Breast epithelium (tissue), 4 donors: ENCODE measurements at regions not wholly inside any gene's neighbourhood (a gene's known extent, or its start where the extent isn't known, plus 50 kb on each side); places are given as distances from the start of the nearest gene placed in this dataset.

ENCODE experiments used
- DNase-seq, 2 donors: peaks; one replicate each; pipeline ENCODE4 v3.0.0-alpha.2; 2019; ENCODE audit warnings: low spot score in 2 of 2
- H3K27ac ChIP-seq, 2 donors: fragments of 200-600 bp; sonication (generic) in 1 of 2; one replicate each; pipeline ENCODE4 v1.5.1; 2016 to 2019; ENCODE audit warnings: mild to moderate bottlenecking in 1 of 2
- H3K27me3 ChIP-seq, 2 donors: fragments of 200-600 bp; sonication (generic) in 1 of 2; one replicate each; pipeline versions ENCODE4 v1.5.1 to v1.6.0; 2017 to 2019; ENCODE audit warnings: control low read depth in 1 of 2, mild to moderate bottlenecking in 1 of 2
- H3K36me3 ChIP-seq: fragments of 200-600 bp; one replicate; pipeline ENCODE4 v1.5.1; 2019
- H3K4me1 ChIP-seq, 2 donors: fragments of 200-600 bp; sonication (generic); one replicate each; pipeline ENCODE4 v1.5.1; 2016 to 2019; ENCODE audit warnings: control low read depth in 1 of 2
- H3K4me3 ChIP-seq, 3 donors: fragments of 200-600 bp; sonication (generic); 1 replicate in 2 of 3; 2 replicates in 1 of 3; pipeline ENCODE4 v1.5.1; 2016 to 2019; ENCODE audit warnings: mild to moderate bottlenecking in 3 of 3, moderate library complexity in 2 of 3
- H3K9me3 ChIP-seq, 2 donors: fragments of 200-600 bp; sonication (generic) in 1 of 2; one replicate each; pipeline ENCODE4 v1.5.1; 2016 to 2019; ENCODE audit warnings: control low read depth in 1 of 2
- CTCF ChIP-seq, 3 donors: fragments of 450-650 bp; IDR thresholded peaks; one replicate each; pipeline ENCODE4 v1.5.1; 2016 to 2017; ENCODE audit warnings: antibody characterized with exemption in 3 of 3, mild to moderate bottlenecking in 3 of 3, moderate library complexity in 3 of 3
- POLR2A ChIP-seq: fragments of 450-650 bp; IDR thresholded peaks from one replicate; pipeline ENCODE4 v1.6.1; 2016; ENCODE audit warnings: antibody characterized with exemption, mild to moderate bottlenecking, moderate library complexity
- POLR2AphosphoS5 ChIP-seq, 3 donors: sonication (generic); formaldehyde crosslinking; IDR thresholded peaks; one replicate each; pipeline ENCODE4 v1.6.1; 2017; ENCODE audit warnings: antibody characterized with exemption in 3 of 3
- intact Hi-C: fragments of 100-400 bp; cut with DNase I; formaldehyde crosslinking; loops from one replicate; pipeline ENCODE4 v1.15.1; 2023; ENCODE audit warnings: low total_unique reads

DNA sequence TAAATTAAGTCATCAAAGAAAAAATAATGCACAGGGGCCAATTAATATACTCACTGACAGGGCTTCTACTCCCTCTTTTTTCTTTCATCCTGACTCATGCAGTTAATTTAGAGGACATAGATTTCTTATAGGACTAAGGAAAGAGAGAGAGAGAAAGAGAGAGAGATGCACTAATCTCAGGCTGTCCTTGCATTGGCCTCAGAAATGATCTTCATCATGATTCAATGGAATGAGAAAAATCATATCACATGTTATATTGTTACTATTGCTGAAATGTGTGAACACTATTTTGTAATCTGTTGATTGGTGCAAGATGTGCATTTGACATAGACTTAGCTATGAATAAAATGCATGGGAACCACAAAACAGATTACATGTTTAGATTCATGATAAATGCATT, 608.3 kb upstream of the NUDT12 start:
- H3K36me3 ChIP-seq, result no peaks in the 10 kb centered on the region
- no peaks in the 10 kb centered on the region for H3K27me3 ChIP-seq
- no peak for TF ChIP-seq CTCF (IDR thresholded peaks at IDR 0.05)
- no peak for TF ChIP-seq POLR2A
- TF ChIP-seq POLR2AphosphoS5 (IDR thresholded peaks at IDR 0.05), result no peak
- no peak overlapping the region for H3K27ac ChIP-seq
- H3K4me1 ChIP-seq, result no peaks in the 10 kb centered on the region
- intact Hi-C loops, result no loop called here
- DNase-seq, result no peak
- no peak overlapping the region for H3K4me3 ChIP-seq
- no peaks in the 10 kb centered on the region for H3K9me3 ChIP-seq

GRCh38 chr5:104146652-104147051, 584.1 kb upstream of the NUDT12 start:
- no peak overlapping the region for H3K27ac ChIP-seq
- no peaks in the 10 kb centered on the region for H3K27me3 ChIP-seq
- intact Hi-C loops, result no loop called here
- DNase-seq, result no peak
- H3K36me3 ChIP-seq, result no peaks in the 10 kb centered on the region
- H3K9me3 ChIP-seq, result no peaks in the 10 kb centered on the region
- TF ChIP-seq CTCF (IDR thresholded peaks at IDR 0.05), result no peak
- no peak for TF ChIP-seq POLR2A
- no peak for TF ChIP-seq POLR2AphosphoS5 (IDR thresholded peaks at IDR 0.05)
- H3K4me1 ChIP-seq, result no peaks in the 10 kb centered on the region
- H3K4me3 ChIP-seq, result no peak overlapping the region

DNA sequence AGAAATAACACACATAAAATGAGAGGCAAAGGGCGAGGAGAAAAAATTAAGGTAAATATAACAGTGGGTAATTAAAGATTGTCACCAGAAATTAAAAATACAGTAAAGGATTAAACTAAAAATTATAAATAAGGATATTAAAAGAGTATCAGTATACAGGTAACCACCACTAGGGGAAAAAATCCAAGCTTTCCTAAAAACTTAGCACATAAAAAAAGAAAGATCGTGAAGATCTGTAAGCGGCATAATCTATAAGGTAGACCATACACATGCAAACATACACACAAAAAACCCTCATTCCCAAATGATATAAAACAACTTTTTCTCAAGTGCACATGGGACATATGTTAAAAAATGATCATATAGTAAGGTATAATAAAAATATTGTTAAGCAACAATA, 577.3 kb upstream of the NUDT12 start:
- Histone ChIP-seq H3K9me3 (no peaks in the 10 kb centered on the region), H3K4me1 (no peaks in the 10 kb centered on the region), H3K4me3 (no peak overlapping the region), H3K27me3 (no peaks in the 10 kb centered on the region), H3K36me3 (no peaks in the 10 kb centered on the region), H3K27ac (no peak overlapping the region)
- no peak for TF ChIP-seq CTCF (IDR thresholded peaks at IDR 0.05)
- TF ChIP-seq POLR2AphosphoS5 (IDR thresholded peaks at IDR 0.05), result no peak
- no peak for TF ChIP-seq POLR2A
- intact Hi-C loops, result no loop called here
- no peak for DNase-seq

DNA sequence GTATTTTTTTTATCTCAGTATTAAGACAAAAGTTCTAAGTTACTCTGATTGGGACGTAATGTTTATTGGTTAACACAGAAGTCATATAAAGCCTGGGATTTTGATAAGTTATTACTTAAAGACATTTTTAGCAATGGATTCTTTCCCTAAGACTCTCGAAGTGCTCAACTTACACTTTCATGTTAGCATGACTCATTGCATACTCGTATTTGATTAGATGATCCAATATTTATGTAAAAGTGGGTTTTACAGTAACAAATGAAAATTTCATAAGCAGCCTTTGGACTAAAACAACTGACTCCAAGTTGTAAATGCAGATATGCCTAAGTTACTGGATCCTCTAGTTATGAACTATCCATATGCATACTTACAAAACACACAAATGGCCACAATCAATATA, 567.7 kb upstream of the NUDT12 start:
- Histone ChIP-seq H3K27ac (no peak overlapping the region), H3K27me3 (no peaks in the 10 kb centered on the region), H3K9me3 (peaks cover 0 to 2% of the 10 kb centered on the region in 2 donors), H3K4me1 (no peaks in the 10 kb centered on the region), H3K36me3 (no peaks in the 10 kb centered on the region), H3K4me3 (no peak overlapping the region)
- no peak for DNase-seq
- no peak for TF ChIP-seq CTCF (IDR thresholded peaks at IDR 0.05)
- TF ChIP-seq POLR2A, result no peak
- no peak for TF ChIP-seq POLR2AphosphoS5 (IDR thresholded peaks at IDR 0.05)
- intact Hi-C loops, result no loop called here

DNA sequence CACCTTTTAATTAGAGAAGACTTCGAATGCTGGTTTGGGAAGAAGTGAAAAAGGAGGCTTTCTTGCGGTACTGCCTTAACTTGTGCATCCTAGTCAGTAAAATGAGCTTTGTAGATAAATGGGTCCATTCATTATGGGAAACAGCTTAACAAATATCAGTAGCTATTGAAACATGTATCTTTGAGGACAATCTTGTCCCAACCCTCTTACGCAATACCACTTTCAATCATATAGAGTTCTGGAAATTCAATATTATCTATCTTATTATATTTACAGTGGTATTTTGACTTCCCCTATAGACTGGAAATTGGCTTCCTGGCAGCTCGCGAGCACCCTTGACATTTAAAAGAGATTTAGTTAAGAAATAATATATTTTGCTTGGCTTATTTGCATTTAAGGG, 565.8 kb upstream of the NUDT12 start:
- no peak overlapping the region for H3K27ac ChIP-seq
- intact Hi-C loops, result no loop called here
- no peak for DNase-seq
- no peaks in the 10 kb centered on the region for H3K9me3 ChIP-seq
- H3K4me1 ChIP-seq, result no peaks in the 10 kb centered on the region
- H3K27me3 ChIP-seq, result no peaks in the 10 kb centered on the region
- no peak overlapping the region for H3K4me3 ChIP-seq
- H3K36me3 ChIP-seq, result no peaks in the 10 kb centered on the region
- no peak for TF ChIP-seq POLR2A
- TF ChIP-seq POLR2AphosphoS5 (IDR thresholded peaks at IDR 0.05), result no peak
- TF ChIP-seq CTCF (IDR thresholded peaks at IDR 0.05), result no peak
